HG02981 (cell line): ENCODE measurements at regions not wholly inside any gene's neighbourhood (a gene's known extent, or its start where the extent isn't known, plus 50 kb on each side); places are given as distances from the start of the nearest gene placed in this dataset.
"Not testable (repeated sequence)": the region's sequence is repeated elsewhere in the genome, so short reads cannot be mapped to it uniquely, and the experiment has no call there.

Experiments
- ATAC-seq: cut with Tn5 transposase; IDR thresholded peaks from one replicate; pipeline ENCODE4 v1.9.1; 2021; ENCODE audit warnings: mild to moderate bottlenecking, moderate library complexity; ENCODE audit not compliant: unreplicated experiment

DNA sequence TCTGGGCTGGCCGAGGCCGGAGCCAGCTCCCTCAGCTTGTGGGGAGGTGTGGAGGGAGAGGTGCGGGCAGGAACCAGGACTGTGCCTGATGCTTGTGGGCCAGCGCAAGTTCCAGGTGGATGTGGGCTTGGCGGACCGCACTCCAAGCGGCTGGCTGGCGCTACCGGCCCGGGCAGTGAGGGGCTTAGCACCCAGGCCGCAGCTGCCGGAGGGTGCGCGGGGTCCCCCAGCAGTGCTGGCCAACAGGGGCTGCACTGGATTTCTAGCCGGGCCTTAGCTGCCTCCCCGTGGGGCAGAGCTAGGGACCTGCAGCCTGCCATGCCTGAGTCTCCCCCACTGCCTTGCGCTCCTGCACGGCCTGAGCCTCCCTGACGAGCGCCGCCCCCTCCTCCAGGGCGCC is 242.8 kb downstream of the CCSER2 start:
- ATAC-seq: no peak

DNA sequence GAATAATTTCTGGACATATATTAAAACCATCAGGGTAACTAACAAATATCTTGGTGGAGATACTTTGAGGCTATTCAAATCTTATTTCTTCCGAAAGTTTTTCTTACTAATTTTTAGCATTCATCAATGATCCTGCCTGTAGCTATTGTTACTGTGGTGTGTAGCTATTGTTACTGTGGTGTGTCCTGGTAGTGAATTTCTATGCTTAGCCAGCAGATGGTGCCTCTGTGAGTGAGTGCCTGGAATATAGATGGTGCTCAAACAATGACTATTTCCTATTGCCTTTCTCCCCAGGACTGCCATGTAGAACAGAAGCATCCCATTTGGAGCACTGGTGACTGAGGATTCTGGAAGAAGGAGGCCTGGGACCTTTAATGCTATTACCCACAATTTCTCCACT is 245.7 kb downstream of the CCSER2 start:
- ATAC-seq: peak; percentile 50

DNA sequence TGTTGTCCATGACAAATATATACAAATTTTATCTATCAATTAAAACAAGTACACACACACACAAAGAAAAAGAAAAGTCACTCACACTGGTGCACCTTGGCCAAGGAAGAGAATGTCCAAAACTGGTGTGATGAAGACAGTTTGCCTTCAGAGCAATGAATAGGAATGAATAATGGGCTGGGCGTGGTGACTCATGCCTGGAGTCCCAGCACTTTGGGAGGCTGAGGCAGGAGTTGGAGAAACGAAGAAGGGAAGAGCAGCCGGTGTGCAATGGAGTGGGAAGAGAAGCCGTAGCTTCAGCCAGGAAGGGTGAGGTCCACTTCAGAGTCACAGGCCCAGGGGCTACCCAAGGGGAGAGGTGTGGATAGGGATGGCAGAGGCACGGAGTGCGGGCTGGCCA is 253.6 kb downstream of the CCSER2 start:
- no peak for ATAC-seq

GRCh38 chr10:84583501-84583900 is 255.1 kb downstream of the CCSER2 start:
- no peak for ATAC-seq

DNA sequence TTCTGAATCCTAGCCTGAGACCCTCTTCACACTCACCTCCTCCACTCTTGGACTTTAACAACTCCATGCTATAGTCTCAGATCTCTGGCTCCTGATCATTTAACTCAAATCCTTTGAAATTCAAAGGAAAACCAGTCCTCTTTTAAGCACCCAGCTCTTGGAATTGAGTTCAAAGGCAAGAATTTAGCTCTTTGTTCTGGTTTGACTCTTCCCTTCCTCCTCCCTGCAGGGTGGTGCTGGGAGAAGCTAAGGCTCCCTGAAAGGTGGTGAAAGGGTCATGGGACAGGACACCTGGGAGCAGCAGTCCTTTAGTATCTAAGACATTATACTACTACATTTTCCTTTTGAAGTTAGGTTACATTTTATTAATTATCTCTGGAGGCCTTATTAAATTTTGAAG is 259.4 kb downstream of the CCSER2 start:
- ATAC-seq: no peak

DNA sequence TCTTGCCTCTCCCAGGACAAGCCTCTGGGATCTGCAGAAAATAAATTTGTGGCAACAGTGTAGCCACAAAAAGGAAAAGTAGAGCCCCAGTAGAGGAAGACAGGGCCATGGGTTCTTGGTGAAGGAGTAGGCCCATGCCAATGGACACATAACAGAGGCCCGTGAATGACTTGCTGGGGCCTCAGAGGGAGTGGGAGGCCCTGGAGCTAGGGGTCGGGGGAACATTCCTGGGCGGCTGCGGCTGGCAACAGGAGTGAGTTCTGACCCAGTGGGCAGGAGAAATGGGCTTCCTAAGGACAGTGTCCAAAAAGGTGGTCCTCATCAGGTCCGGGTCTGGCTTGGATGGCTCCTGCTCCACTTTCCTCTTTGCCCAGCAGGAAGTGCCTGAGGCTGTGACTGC is 260.0 kb downstream of the CCSER2 start:
- no peak for ATAC-seq

GRCh38 chr10:84588971-84589370 is 260.6 kb downstream of the CCSER2 start:
- no peak for ATAC-seq

- no peak for ATAC-seq
These were observed 261.3 kb downstream of the CCSER2 start for GRCh38 chr10:84589526-84590205.

DNA sequence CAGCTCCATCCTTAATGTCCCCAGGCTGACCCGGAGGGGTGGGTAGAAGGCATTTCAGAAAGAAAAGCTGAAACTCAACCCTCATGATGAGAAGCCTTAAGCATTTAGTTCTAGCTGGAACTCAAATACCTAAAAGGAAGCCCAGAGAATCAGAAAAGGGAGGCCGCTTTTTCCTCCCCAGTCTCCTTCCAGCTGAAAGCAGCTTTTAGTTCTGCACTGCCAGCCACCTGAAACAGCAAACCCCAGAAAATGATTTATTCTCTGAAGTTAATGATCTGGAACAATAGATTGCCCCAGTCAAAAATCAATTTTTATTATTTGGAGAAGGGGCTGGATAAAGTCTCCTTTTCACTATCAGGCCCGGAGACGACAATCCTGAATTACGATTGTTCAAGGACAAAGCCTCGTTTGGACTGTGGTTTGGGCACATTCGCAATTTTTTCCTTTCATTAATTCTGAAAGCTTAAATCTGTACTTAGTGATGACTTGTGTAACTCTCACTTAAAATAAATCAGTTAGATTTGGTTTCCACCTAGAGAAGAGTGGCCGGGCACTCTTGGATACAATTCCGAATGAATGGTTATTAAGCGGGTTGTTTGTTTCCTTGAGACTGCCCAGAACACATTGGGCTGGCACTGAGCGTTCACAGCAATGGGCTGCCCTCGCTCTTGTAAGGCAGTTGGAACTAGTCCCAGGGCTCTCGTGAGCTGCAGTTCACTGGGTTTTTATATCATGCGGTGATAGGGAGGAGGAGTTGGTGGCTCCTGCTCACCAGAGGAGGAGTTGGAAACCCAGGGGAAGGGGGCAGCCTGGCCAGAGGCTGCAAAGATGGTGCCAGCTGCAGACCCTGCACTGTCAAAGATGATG is 262.2 kb downstream of the CCSER2 start:
- ATAC-seq: no peak

- ATAC-seq: no peak
These were observed 265.1 kb downstream of the CCSER2 start for GRCh38 chr10:84593506-84593905.

GRCh38 chr10:84596585-84596984 is 268.2 kb downstream of the CCSER2 start:
- ATAC-seq: no peak

- no peak for ATAC-seq
These were observed 270.9 kb downstream of the CCSER2 start for GRCh38 chr10:84599254-84599653.

- ATAC-seq: no peak
These were observed 272.6 kb downstream of the CCSER2 start for GRCh38 chr10:84600947-84601346.

DNA sequence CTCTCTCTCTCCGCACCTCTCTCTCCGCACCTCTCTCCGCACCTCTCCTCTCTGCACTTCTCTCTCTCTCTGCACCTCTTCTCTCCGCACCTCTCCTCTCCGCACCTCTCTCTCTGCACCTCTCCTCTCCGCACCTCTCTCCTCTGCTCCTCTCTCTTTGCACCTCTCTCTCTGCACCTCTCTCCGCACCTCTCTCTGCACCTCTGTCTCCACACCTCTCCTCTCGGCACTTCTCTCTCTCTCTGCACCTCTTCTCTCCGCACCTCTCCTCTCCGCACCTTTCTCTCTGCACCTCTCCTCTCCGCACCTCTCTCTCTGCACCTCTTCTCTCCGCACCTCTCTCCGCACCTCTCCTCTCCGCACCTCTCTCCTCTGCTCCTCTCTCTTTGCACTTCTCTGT is 274.2 kb downstream of the CCSER2 start:
- not testable (repeated sequence) for ATAC-seq

DNA sequence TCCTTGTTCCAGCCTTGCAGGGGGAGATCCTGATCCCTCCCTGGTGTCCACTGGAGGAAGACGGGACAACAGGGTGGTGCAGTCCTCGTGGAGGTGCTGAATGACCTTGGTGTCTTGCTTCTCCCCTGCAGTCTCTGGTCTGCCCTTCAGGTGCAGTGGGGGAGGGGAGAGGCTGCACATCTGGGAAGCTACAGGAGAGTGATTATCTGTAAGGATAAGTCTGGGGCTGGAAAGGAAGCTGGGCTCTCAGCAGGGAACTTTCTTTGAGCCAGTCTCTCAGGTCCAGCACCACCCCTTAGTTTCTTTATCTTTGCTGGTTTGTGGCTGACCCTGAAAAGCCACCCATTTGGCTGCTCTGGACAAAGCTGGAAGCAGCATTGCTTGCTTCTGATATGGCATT is 275.6 kb downstream of the CCSER2 start:
- ATAC-seq: no peak

- no peak for ATAC-seq
These were observed 277.4 kb downstream of the CCSER2 start for GRCh38 chr10:84605802-84606201.

- ATAC-seq: no peak
These were observed 278.0 kb downstream of the CCSER2 start for GRCh38 chr10:84606428-84606827.

DNA sequence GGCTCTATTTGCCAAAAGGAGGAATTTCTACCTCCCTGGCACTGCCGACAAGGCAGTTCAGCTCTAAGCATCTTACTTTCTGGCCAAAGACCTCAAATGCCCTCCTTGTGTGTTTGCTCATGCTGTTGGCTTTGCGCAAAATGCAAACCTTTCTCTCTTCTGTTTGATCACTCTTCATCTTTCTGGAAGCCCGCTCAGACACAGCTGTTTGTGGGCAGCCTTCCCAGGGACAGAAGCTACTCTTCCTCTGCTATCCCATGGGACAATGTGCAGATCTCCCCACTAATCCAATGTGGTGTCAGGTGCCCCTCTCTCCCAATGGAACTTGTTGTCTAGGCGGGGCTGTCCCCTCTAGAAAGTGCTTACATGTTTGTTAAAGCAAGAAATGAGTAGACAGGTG is 278.7 kb downstream of the CCSER2 start:
- no peak for ATAC-seq

DNA sequence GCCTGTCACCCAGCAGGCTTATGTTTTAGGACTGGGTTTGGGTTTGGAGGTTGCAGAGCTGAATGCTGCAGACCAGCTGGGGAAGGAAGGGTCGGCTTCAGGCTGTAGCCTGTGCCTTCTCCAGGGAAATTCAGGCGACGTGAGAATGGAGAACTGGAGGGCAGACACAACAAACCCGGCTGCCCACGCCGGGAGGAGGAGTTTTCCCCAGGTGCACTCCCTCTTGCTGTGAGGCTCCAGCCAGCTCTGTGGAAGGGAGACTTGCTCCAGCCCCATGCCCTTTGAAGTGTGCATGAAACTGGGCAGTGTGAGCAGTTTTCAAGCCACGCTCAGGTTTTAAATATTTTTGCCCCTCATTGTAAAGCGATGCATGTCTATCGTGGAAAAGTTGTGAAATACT is 279.1 kb downstream of the CCSER2 start:
- ATAC-seq: no peak

DNA sequence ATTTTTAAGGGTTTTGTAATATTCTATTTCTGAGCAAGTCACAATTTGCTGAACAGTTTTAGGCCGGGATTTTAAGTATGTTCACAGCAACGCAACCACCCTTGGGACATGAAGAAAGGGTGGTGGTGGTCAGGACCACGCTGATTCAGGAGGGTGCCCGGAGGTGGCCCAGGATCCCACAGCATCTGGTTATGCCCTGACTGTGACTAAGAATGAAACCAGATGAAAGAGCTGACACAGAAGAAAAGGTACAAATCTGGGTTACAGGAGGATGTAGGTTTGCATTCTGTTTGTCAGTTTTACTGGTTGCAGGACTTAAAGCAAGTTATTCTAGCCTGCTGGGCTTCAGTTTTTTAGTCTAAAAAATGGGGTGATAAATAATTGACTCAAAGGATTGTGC is 279.7 kb downstream of the CCSER2 start:
- ATAC-seq: peak; percentile 80

DNA sequence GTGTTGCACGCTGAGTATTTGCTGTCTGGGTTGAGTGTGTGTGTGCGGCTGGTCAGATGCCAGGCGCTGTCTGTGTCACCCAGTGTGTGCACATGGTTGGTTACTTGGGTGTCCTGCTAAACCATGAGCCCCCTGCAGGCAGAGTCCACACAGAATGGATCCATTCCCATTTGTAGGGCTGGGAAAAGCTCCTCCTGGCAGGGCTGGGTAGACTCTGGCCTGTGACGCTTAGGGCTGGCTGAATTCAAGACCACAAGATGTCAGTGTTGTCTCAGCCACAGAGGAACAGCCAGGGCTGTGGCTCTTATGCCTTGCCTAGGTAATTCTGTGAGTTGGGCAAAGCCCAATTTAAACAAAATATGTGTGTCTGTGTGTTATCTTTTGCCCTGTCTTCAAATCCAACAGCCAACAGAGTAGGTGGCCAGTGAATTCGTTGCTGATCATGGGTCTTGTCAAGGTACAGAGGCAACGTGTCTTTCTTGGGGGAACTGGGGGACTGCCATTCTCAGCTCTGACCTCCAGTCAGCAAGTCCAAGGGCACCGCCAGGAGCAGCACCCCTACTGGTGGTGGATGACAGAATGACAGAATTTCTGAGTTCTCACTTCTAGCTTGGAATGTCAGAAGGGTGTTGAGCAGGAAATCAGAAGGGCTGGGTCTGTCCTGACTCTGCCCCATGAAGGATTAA is 285.1 kb downstream of the CCSER2 start:
- peak; percentile 53 for ATAC-seq
